Ishikawa (cell line): ENCODE measurements at regions not wholly inside any gene's neighbourhood (a gene's known extent, or its start where the extent isn't known, plus 50 kb on each side); places are given as distances from the start of the nearest gene placed in this dataset.

ENCODE experiments used
- CREB1 ChIP-seq: IDR thresholded peaks from 2 replicates; pipeline ENCODE4 v1.6.1; 2012; ENCODE audit warnings: low read depth
- EGR1 ChIP-seq: IDR thresholded peaks from 2 replicates; pipeline ENCODE4 v1.6.1; 2012
- EP300 ChIP-seq: IDR thresholded peaks from 2 replicates; pipeline ENCODE4 v1.6.1; 2012; ENCODE audit warnings: borderline replicate concordance
- FOXM1 ChIP-seq: IDR thresholded peaks from 2 replicates; pipeline ENCODE4 v1.6.1; 2012; ENCODE audit warnings: low read depth, borderline replicate concordance
- RAD21 ChIP-seq: IDR thresholded peaks from 2 replicates; pipeline ENCODE4 v1.6.1; 2012; ENCODE audit warnings: low read depth
- TF ChIP-seq, protein P1 (sequence below): IDR thresholded peaks from 2 replicates; pipeline ENCODE4 v1.6.1; 2012
- TF ChIP-seq, protein P2 (sequence below): IDR thresholded peaks from 2 replicates; pipeline ENCODE4 v1.6.1; 2012

DNA sequence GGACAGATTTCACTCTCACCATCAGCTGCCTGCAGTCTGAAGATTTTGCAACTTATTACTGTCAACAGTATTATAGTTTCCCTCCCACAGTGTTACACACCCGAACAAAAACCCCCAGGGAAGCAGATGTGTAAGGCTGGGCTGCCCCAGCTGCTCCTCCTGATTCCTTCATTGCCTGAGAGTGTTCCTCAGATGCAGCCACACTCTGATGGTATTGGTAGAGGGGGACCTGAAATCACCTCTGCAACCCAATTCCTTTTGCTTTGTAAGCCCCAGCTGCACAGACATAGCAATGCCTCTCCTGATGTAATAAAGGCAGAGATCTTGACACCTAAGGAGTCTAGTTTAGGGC lies 1529.8 kb downstream of the RPIA start:
- TF ChIP-seq RAD21, result no peak
- TF ChIP-seq, protein P1, sequence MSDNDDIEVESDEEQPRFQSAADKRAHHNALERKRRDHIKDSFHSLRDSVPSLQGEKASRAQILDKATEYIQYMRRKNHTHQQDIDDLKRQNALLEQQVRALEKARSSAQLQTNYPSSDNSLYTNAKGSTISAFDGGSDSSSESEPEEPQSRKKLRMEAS, result no peak
- TF ChIP-seq CREB1, result no peak
- TF ChIP-seq EGR1, result no peak
- TF ChIP-seq, protein P2, sequence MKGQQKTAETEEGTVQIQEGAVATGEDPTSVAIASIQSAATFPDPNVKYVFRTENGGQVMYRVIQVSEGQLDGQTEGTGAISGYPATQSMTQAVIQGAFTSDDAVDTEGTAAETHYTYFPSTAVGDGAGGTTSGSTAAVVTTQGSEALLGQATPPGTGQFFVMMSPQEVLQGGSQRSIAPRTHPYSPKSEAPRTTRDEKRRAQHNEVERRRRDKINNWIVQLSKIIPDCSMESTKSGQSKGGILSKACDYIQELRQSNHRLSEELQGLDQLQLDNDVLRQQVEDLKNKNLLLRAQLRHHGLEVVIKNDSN, result no peak
- no peak for TF ChIP-seq FOXM1
- no peak for TF ChIP-seq EP300
